ENCODE measurements at regions not wholly inside any gene's neighbourhood (a gene's known extent, or its start where the extent isn't known, plus 50 kb on each side); places are given as distances from the start of the nearest gene placed in this dataset.

DNA sequence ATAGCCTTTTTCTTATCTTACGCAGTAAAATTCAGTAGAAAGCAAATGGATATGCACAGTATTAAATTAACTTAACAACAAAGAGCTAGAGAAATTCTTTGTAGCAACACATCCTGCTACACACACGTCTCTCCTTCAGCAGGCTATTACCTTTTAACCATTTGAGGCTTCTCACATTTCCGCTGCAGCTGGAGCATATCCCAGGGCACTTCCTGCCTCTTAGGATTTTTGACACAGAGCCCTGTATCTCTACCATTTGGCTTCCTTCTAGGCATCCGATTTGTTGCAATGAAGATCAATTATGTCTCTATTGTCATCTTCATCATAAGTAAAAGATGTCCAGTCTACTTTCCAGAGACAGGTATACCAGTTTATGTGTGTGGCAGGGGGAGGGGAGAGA, 292.4 kb upstream of the CBLB start:
- intact Hi-C loops (cut with micrococcal nuclease), result no loop called here
- Histone ChIP-seq H3K27ac (replicated peaks) (no peak overlapping the region), H3K36me3 (no peaks in the 10 kb centered on the region), H3K9me3 (replicated peaks) (peaks cover 13% of the 10 kb centered on the region), H3K27me3 (ENCODE audit: low read depth) (no peaks in the 10 kb centered on the region), H3K4me1 (no peaks in the 10 kb centered on the region), H3K4me3 (no peak overlapping the region)
- TF ChIP-seq, protein P1, sequence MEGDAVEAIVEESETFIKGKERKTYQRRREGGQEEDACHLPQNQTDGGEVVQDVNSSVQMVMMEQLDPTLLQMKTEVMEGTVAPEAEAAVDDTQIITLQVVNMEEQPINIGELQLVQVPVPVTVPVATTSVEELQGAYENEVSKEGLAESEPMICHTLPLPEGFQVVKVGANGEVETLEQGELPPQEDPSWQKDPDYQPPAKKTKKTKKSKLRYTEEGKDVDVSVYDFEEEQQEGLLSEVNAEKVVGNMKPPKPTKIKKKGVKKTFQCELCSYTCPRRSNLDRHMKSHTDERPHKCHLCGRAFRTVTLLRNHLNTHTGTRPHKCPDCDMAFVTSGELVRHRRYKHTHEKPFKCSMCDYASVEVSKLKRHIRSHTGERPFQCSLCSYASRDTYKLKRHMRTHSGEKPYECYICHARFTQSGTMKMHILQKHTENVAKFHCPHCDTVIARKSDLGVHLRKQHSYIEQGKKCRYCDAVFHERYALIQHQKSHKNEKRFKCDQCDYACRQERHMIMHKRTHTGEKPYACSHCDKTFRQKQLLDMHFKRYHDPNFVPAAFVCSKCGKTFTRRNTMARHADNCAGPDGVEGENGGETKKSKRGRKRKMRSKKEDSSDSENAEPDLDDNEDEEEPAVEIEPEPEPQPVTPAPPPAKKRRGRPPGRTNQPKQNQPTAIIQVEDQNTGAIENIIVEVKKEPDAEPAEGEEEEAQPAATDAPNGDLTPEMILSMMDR (IDR thresholded peaks at IDR 0.05; ENCODE audit: borderline replicate concordance), result no peak
- no peak for DNase-seq

DNA sequence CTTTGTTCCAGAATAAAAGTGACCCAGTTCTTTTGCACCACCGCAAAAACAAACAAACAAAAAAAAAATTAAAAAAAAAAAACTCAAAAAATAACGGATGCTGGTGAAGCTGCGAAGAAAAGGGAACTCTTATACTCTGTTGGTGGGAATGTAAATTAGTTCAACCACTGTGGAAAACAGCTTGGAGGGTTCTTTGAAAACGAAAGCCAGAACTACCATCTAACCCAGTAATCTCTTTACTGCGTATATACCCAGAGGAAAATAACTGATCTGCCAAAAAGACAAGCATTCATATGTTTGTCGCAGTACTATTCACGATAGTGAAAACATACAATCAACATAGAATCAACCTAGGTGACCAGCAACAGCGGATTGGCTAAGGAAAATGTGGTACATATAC, 298.9 kb upstream of the CBLB start:
- Histone ChIP-seq H3K27me3 (ENCODE audit: low read depth) (no peaks in the 10 kb centered on the region), H3K36me3 (no peaks in the 10 kb centered on the region), H3K4me1 (no peaks in the 10 kb centered on the region), H3K4me3 (no peak overlapping the region), H3K9me3 (replicated peaks) (peaks cover 7% of the 10 kb centered on the region), H3K27ac (replicated peaks) (no peak overlapping the region)
- intact Hi-C loops (cut with micrococcal nuclease), result no loop called here
- DNase-seq, result no peak
- TF ChIP-seq, protein P1 (IDR thresholded peaks at IDR 0.05; ENCODE audit: borderline replicate concordance), result no peak

DNA sequence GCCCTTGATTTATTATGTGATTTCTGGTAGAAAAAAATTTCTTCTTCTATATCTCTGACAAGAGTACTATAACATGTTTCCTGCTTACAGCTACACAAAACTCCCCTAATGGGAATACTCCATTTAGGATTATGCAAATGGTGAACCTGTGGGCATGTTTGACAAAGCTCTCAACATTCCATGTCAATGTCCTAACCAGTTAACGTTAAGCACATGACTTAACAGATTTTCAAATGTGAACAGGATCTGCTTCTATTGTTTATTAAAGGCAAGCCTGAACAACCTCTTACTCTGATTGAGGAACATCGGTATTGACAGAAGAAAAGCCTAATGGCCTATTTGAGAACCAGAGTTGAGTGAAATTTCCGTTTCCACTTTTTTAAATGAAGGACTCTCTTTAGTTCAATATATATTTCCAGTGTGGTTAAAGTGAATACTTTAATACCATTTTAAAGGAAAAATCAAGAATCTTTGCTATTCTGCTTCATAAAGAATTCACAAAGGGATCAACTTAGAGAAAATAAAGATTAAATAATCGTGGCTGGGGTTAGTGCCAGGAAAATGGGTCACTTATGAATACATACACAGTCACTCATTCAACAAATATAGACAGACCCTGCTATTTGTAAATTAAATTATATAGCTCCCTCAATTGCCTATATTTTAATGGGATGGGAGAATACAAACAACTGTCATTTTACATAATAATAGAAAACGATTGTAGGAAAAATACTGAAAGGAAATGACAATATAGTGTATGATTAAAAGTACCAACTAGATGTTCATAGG, 300.3 kb upstream of the CBLB start:
- DNase-seq, result no peak
- TF ChIP-seq, protein P1 (IDR thresholded peaks at IDR 0.05; ENCODE audit: borderline replicate concordance), result no peak
- no peak overlapping the region for H3K4me3 ChIP-seq
- no peaks in the 10 kb centered on the region for H3K4me1 ChIP-seq
- no peaks in the 10 kb centered on the region for H3K36me3 ChIP-seq
- intact Hi-C loops (cut with micrococcal nuclease), result no loop called here
- H3K9me3 ChIP-seq (replicated peaks), result no peaks in the 10 kb centered on the region
- no peak overlapping the region for H3K27ac ChIP-seq (replicated peaks)
- no peaks in the 10 kb centered on the region for H3K27me3 ChIP-seq (ENCODE audit: low read depth)

DNA sequence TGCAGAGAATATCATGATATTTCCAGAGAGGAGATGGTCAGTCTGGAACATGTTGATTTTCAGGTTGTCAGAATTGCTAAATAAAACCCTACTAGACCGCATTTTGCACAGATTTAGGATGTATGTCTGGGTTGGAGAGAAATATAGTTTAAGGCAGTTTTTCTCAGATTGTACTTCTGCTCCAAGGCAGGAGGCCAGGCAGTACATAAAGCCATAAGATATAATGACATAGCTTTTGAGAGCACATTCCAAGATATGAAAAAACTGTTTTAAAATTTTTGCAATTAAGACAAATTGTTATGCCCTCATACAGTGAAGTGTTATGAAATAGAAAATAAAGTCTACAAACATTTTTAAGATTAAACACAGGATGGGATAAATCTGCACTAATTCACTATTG, 301.8 kb upstream of the CBLB start:
- TF ChIP-seq, protein P1 (IDR thresholded peaks at IDR 0.05; ENCODE audit: borderline replicate concordance), result no peak
- no peaks in the 10 kb centered on the region for H3K36me3 ChIP-seq
- DNase-seq, result no peak
- H3K9me3 ChIP-seq (replicated peaks), result no peaks in the 10 kb centered on the region
- no peaks in the 10 kb centered on the region for H3K4me1 ChIP-seq
- no peaks in the 10 kb centered on the region for H3K27me3 ChIP-seq (ENCODE audit: low read depth)
- intact Hi-C loops (cut with micrococcal nuclease), result no loop called here
- no peak overlapping the region for H3K27ac ChIP-seq (replicated peaks)
- no peak overlapping the region for H3K4me3 ChIP-seq

DNA sequence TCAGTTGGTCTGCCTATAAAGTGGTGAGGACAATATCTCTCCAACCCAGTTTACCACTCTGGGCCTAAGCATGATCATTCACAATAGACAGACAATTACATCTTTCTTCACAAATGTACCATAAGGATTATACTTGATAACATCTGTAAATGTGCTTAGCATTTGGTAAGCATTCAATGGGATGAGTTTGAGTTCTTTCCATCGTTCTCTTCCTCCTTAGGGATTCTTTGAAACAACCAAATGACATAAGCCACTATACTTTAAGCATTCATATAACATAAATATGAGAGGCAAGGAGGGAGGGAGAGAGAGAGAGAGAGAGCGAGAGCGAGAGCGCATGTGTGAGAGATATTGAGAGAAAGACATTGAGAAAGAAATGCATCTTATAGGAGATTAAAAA, 303.3 kb upstream of the CBLB start:
- TF ChIP-seq, protein P1 (IDR thresholded peaks at IDR 0.05; ENCODE audit: borderline replicate concordance), result no peak
- no peaks in the 10 kb centered on the region for H3K4me1 ChIP-seq
- H3K9me3 ChIP-seq (replicated peaks), result no peaks in the 10 kb centered on the region
- no peak for DNase-seq
- H3K27ac ChIP-seq (replicated peaks), result no peak overlapping the region
- intact Hi-C loops (cut with micrococcal nuclease), result no loop called here
- H3K36me3 ChIP-seq, result no peaks in the 10 kb centered on the region
- no peaks in the 10 kb centered on the region for H3K27me3 ChIP-seq (ENCODE audit: low read depth)
- no peak overlapping the region for H3K4me3 ChIP-seq
